Upper lobe of right lung (tissue), 1 donor: ENCODE measurements at regions not wholly inside any gene's neighbourhood (a gene's known extent, or its start where the extent isn't known, plus 50 kb on each side); places are given as distances from the start of the nearest gene placed in this dataset.
A peak's percentile ranks its signal among the peaks of the same experiment; 100 is the strongest.

Source experiments
- ATAC-seq: fragments of 200-7000 bp; cut with Tn5 transposase; one replicate; pipeline ENCODE4 v1.9.1; 2020; ENCODE audit warnings: mild to moderate bottlenecking, moderate library complexity
- DNase-seq: peaks from one replicate; pipeline ENCODE4 v3.0.0-alpha.2; 2020
- H3K27ac ChIP-seq: fragments of 200-600 bp; one replicate; pipeline ENCODE4 v1.8.0; 2022
- H3K27me3 ChIP-seq: fragments of 200-600 bp; one replicate; pipeline ENCODE4 v1.8.0; 2022; ENCODE audit warnings: mild to moderate bottlenecking
- H3K36me3 ChIP-seq: fragments of 200-600 bp; one replicate; pipeline ENCODE4 v1.8.0; 2022
- H3K4me1 ChIP-seq: fragments of 200-600 bp; one replicate; pipeline ENCODE4 v1.8.0; 2022
- H3K4me3 ChIP-seq: fragments of 200-600 bp; one replicate; pipeline ENCODE4 v1.8.0; 2022; ENCODE audit warnings: mild to moderate bottlenecking
- H3K9me3 ChIP-seq: fragments of 200-600 bp; one replicate; pipeline ENCODE4 v1.8.0; 2022
- intact Hi-C: fragments of 100-400 bp; cut with DNase I; formaldehyde crosslinking; loops from one replicate; pipeline ENCODE4 v1.11.0; 2022
- TF ChIP-seq, protein P1 (sequence below): fragments of 200-600 bp; IDR thresholded peaks from one replicate; pipeline ENCODE4 v1.8.0; 2022; ENCODE audit warnings: antibody characterized with exemption
- donor health status: DM: no; HTN: yes; CAD: no; lungs with severe emphysema.

DNA sequence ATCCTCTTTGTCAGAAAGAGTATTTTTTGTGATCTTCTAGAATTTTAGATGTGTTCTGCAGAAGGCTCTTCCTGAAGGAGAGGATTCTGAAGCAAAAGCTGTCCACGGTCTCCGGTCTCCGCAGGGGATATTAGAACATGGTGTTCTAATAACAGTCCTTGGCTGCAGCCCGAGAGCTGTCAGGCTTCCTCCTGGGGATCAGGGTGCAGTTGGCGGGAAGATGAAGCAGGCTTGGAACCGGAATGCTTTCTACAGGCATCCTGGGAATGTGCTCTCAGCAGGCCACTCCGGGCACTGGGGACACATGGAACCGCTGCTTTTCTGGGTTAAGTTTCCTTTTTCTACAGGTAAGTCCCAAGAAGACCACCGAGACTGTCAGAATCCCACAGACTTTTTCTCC lies 118.6 kb upstream of the PARD3 start:
- Histone ChIP-seq H3K27ac (peak overlapping the region; percentile 9), H3K9me3 (no peaks in the 10 kb centered on the region), H3K27me3 (no peaks in the 10 kb centered on the region), H3K36me3 (no peaks in the 10 kb centered on the region), H3K4me1 (no peaks in the 10 kb centered on the region), H3K4me3 (no peak overlapping the region)
- TF ChIP-seq, protein P1, sequence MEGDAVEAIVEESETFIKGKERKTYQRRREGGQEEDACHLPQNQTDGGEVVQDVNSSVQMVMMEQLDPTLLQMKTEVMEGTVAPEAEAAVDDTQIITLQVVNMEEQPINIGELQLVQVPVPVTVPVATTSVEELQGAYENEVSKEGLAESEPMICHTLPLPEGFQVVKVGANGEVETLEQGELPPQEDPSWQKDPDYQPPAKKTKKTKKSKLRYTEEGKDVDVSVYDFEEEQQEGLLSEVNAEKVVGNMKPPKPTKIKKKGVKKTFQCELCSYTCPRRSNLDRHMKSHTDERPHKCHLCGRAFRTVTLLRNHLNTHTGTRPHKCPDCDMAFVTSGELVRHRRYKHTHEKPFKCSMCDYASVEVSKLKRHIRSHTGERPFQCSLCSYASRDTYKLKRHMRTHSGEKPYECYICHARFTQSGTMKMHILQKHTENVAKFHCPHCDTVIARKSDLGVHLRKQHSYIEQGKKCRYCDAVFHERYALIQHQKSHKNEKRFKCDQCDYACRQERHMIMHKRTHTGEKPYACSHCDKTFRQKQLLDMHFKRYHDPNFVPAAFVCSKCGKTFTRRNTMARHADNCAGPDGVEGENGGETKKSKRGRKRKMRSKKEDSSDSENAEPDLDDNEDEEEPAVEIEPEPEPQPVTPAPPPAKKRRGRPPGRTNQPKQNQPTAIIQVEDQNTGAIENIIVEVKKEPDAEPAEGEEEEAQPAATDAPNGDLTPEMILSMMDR, result no peak
- intact Hi-C loops, result no loop called here
- ATAC-seq, result peak; percentile 78
- DNase-seq, result no peak

DNA sequence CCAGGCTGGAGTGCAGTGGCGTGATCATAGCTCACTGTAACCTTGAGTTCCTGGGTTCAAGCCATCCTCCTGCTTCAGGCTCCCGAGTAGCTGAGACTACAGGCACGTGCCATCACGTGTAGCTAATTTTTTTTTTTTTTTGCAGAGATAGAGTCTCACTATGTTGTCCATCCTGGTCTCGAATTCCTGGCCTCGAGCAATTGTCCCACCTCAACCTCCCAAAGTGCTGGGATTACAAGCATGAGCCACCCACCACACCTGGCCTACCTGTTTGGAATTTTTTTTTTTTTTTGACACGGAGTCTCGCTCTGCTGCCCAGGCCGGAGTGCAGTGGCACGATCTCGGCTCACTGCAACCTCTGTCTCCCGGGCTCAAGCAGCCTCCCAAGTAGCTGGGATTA lies 117.1 kb upstream of the PARD3 start:
- DNase-seq (no peak), ATAC-seq (no peak)
- TF ChIP-seq, protein P1, result no peak
- Histone ChIP-seq H3K27ac (no peak overlapping the region), H3K4me1 (no peaks in the 10 kb centered on the region), H3K27me3 (no peaks in the 10 kb centered on the region), H3K36me3 (no peaks in the 10 kb centered on the region), H3K4me3 (no peak overlapping the region), H3K9me3 (no peaks in the 10 kb centered on the region)
- intact Hi-C loops, result no loop called here

DNA sequence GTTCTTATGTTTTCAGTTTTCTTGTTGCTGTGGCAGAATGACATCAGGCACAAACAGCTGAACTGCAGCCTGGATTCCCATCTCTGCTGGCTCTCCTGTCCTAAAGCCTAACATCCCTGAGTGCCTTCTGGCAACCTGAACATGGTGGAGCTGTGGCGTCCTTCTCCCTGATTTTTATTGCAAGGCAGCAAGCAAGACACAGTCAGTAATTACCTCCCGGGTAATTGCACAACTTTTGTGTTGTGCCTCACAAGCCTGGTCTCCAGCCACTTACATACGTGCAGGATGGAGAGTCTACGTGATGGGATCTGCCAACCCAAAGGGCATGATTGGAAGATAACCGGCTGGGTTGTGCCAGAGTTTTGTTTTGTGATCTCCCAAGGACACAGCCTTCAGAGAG lies 116.1 kb upstream of the PARD3 start:
- H3K4me1 ChIP-seq, result no peaks in the 10 kb centered on the region
- intact Hi-C loops, result no loop called here
- no peak overlapping the region for H3K4me3 ChIP-seq
- H3K9me3 ChIP-seq, result no peaks in the 10 kb centered on the region
- TF ChIP-seq, protein P1, result no peak
- no peak overlapping the region for H3K27ac ChIP-seq
- ATAC-seq (no peak), DNase-seq (no peak)
- no peaks in the 10 kb centered on the region for H3K27me3 ChIP-seq
- no peaks in the 10 kb centered on the region for H3K36me3 ChIP-seq

DNA sequence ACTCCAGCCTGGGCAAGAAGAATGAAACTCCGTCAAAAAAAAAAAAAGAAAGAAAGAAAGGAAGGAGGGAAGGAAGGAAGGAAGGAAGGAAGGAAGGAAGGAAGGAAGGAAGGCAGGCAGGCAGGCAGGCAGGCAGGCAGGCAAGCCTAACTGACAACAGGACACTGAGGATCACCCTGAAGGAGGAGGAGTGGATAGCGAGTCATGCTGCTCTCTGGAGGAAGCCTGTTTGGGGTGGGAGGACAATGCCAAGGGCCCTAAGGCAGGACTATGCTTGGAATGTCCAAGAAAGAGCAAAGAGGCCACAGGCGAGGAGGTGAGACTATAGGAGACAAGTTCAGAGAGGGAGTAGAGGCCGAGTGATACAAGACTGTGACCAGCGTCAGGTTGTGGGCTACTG lies 107.0 kb upstream of the PARD3 start:
- intact Hi-C loops, result no loop called here
- H3K4me1 ChIP-seq, result no peaks in the 10 kb centered on the region
- TF ChIP-seq, protein P1, result no peak
- peaks cover 5% of the 10 kb centered on the region for H3K9me3 ChIP-seq
- H3K27me3 ChIP-seq, result no peaks in the 10 kb centered on the region
- H3K36me3 ChIP-seq, result no peaks in the 10 kb centered on the region
- H3K4me3 ChIP-seq, result no peak overlapping the region
- no peak overlapping the region for H3K27ac ChIP-seq
- DNase-seq (no peak), ATAC-seq (no peak)

DNA sequence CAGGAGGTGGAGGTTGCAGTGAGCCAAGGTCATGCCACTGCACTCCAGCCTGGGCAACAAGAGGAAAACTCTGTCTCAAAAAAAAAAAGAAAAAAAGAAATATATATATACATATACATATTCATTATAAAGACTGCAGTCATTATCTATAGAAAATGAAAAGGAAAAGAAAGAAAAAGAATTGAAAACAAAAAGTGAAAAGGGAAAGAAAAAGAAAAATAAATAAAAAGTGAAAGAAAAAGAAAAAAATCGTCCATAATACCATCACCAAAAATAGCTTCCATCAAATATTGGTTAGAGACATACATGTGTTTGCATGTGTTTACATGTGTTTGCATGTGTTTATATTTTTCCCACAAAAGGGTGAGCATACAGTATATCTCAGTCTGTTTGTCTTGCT lies 105.5 kb upstream of the PARD3 start:
- DNase-seq, result no peak
- no peak for ATAC-seq
- no peaks in the 10 kb centered on the region for H3K27me3 ChIP-seq
- no peaks in the 10 kb centered on the region for H3K4me1 ChIP-seq
- TF ChIP-seq, protein P1, result no peak
- no peaks in the 10 kb centered on the region for H3K36me3 ChIP-seq
- intact Hi-C loops, result no loop called here
- H3K9me3 ChIP-seq, result peaks cover 5% of the 10 kb centered on the region
- no peak overlapping the region for H3K27ac ChIP-seq
- H3K4me3 ChIP-seq, result no peak overlapping the region

DNA sequence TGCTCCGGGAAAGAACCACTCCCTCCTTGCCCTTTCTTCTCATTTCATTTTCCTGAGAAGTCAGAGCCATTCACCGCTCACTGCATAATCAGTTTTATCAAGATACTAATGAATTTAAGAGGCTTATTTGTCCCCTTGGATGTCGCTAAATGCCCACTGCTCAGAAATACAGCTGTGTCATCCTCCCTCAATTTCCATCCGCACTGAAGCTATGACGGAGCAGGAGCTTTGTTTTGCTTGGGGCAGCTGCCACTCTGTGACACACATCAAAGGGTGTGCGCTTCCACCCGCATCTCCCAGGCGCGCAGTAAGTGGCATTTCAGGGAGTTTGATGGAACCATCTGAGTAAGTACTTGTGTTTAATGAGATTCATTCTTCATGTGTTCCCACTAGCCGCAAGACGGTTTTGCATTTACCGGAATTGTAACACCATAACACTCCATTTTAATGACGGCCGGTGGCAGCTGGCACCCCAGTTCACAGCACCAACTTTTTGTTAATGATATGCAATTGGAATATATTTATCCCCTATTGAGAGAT lies 103.8 kb upstream of the PARD3 start:
- no peaks in the 10 kb centered on the region for H3K9me3 ChIP-seq
- DNase-seq, result no peak
- no peaks in the 10 kb centered on the region for H3K4me1 ChIP-seq
- no peak overlapping the region for H3K4me3 ChIP-seq
- no peak for ATAC-seq
- TF ChIP-seq, protein P1, result no peak
- no peaks in the 10 kb centered on the region for H3K36me3 ChIP-seq
- no peaks in the 10 kb centered on the region for H3K27me3 ChIP-seq
- no peak overlapping the region for H3K27ac ChIP-seq
- intact Hi-C loops, result no loop called here
